ENCODE measurements at regions not wholly inside any gene's neighbourhood (a gene's known extent, or its start where the extent isn't known, plus 50 kb on each side); places are given as distances from the start of the nearest gene placed in this dataset.

DNA sequence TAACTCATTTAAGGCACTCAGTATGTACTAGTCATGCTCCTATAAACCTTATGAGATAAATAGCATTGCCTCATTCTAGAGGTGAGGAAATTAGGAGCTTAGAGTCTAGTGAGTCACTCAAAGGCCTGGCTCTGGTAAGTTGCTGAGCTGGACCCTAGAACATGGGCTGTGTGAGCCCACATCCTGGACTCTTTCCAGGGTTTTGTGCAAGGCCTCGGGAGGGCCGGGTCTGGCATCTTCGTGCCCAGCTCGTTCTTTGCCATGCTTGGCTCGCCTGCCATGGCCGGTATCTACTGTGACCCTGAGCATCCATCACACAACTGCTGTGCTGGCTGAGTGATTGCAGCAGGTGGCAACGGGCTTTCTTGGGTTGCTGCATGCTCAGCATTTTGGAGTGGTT, 168.0 kb downstream of the LPIN1 start:
- ATAC-seq (ENCODE audit: insufficient read depth, low FRiP score) (no peak), DNase-seq (no peak)

DNA sequence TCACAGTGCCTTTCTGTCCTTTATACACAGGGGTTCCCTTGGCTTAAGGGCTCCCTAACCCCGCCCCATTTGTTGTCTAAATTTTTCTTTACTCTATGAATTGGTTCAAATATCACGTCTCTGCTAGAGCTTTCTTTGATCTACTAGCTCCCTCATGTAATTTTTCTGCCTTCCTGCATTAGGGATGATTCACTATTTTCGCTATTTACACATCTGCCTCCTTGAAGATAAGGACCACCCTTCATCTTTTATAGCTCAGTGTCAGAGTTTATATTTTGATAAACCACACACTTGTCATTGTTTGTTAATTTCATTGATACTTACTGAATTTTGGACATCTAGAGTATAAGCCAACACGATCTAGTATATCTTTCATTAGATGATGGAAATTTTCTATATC, 169.2 kb downstream of the LPIN1 start:
- H3K36me3 ChIP-seq (ENCODE audit: control insufficient read depth in 4 of 4, insufficient read depth in 4 of 4, low read length in 4 of 4): no peaks in the 10 kb centered on the region
- DNase-seq (no peak), ATAC-seq (ENCODE audit: insufficient read depth, low FRiP score) (no peak)
- TF ChIP-seq CTCF (IDR thresholded peaks at IDR 0.05; ENCODE audit: control extremely low read depth, extremely low read depth): no peak
- WGBS, 2 donors: 89 to 96% methylated on average over 4 of the region's 4 CpGs
- no peak overlapping the region for H3K27ac ChIP-seq (ENCODE audit: low read depth in 1 of 2, low read length in 1 of 2)
- no peaks in the 10 kb centered on the region for H3K27me3 ChIP-seq (ENCODE audit: control insufficient read depth in 3 of 3, insufficient read depth in 3 of 3, low read length in 2 of 3)
- H3K9me3 ChIP-seq (ENCODE audit: control insufficient read depth in 4 of 4, insufficient read depth in 3 of 4, low read length in 3 of 4): no peaks in the 10 kb centered on the region
- H3K4me3 ChIP-seq: no peak overlapping the region
- H3K4me1 ChIP-seq (ENCODE audit: control insufficient read depth in 5 of 5, insufficient read depth in 5 of 5, low read length in 5 of 5): no peaks in the 10 kb centered on the region
- no peak overlapping the region for H3K9ac ChIP-seq (ENCODE audit: insufficient read depth in 1 of 2, low read length in 2 of 2)

More for the DNA sequence above, 168.0 kb downstream of the LPIN1 start:
- H3K27ac ChIP-seq (ENCODE audit: low read depth in 1 of 2, low read length in 1 of 2): no peak overlapping the region
- no peak overlapping the region for H3K4me3 ChIP-seq
- H3K9me3 ChIP-seq (ENCODE audit: control insufficient read depth in 4 of 4, insufficient read depth in 3 of 4, low read length in 3 of 4): no peaks in the 10 kb centered on the region
- no peak for TF ChIP-seq CTCF (IDR thresholded peaks at IDR 0.05; ENCODE audit: control extremely low read depth, extremely low read depth)
- no peaks in the 10 kb centered on the region for H3K27me3 ChIP-seq (ENCODE audit: control insufficient read depth in 3 of 3, insufficient read depth in 3 of 3, low read length in 2 of 3)
- no peaks in the 10 kb centered on the region for H3K4me1 ChIP-seq (ENCODE audit: control insufficient read depth in 5 of 5, insufficient read depth in 5 of 5, low read length in 5 of 5)
- 84 to 87% methylated on average over 7 of the region's 7 CpGs for WGBS, 2 donors
- H3K9ac ChIP-seq (ENCODE audit: insufficient read depth in 1 of 2, low read length in 2 of 2): no peak overlapping the region
- no peaks in the 10 kb centered on the region for H3K36me3 ChIP-seq (ENCODE audit: control insufficient read depth in 4 of 4, insufficient read depth in 4 of 4, low read length in 4 of 4)

- Histone ChIP-seq H3K27me3 (ENCODE audit: control insufficient read depth in 3 of 3, insufficient read depth in 3 of 3, low read length in 2 of 3) (no peaks in the 10 kb centered on the region), H3K4me1 (ENCODE audit: control insufficient read depth in 5 of 5, insufficient read depth in 5 of 5, low read length in 5 of 5) (no peaks in the 10 kb centered on the region), H3K4me3 (no peak overlapping the region), H3K9ac (ENCODE audit: insufficient read depth in 1 of 2, low read length in 2 of 2) (no peak overlapping the region), H3K9me3 (ENCODE audit: control insufficient read depth in 4 of 4, insufficient read depth in 3 of 4, low read length in 3 of 4) (peaks cover 0 to 3% (median 0%) of the 10 kb centered on the region in 4 donors), H3K36me3 (ENCODE audit: control insufficient read depth in 4 of 4, insufficient read depth in 4 of 4, low read length in 4 of 4) (no peaks in the 10 kb centered on the region), H3K27ac (ENCODE audit: low read depth in 1 of 2, low read length in 1 of 2) (no peak overlapping the region)
- WGBS, 2 donors: 89 to 92% methylated on average over 2 of the region's 2 CpGs
- DNase-seq (no peak), ATAC-seq (ENCODE audit: insufficient read depth, low FRiP score) (no peak)
- TF ChIP-seq CTCF (IDR thresholded peaks at IDR 0.05; ENCODE audit: control extremely low read depth, extremely low read depth): no peak
Measured at GRCh38 chr2:11919953-11920352, 173.5 kb downstream of the LPIN1 start.

- no peak overlapping the region for H3K4me3 ChIP-seq
- no peaks in the 10 kb centered on the region for H3K27me3 ChIP-seq (ENCODE audit: control insufficient read depth in 3 of 3, insufficient read depth in 3 of 3, low read length in 2 of 3)
- no peak overlapping the region for H3K27ac ChIP-seq (ENCODE audit: low read depth in 1 of 2, low read length in 1 of 2)
- DNase-seq (no peak), ATAC-seq (ENCODE audit: insufficient read depth, low FRiP score) (no peak)
- H3K36me3 ChIP-seq (ENCODE audit: control insufficient read depth in 4 of 4, insufficient read depth in 4 of 4, low read length in 4 of 4): no peaks in the 10 kb centered on the region
- no peaks in the 10 kb centered on the region for H3K4me1 ChIP-seq (ENCODE audit: control insufficient read depth in 5 of 5, insufficient read depth in 5 of 5, low read length in 5 of 5)
- peaks cover 0 to 3% (median 0%) of the 10 kb centered on the region in 4 donors for H3K9me3 ChIP-seq (ENCODE audit: control insufficient read depth in 4 of 4, insufficient read depth in 3 of 4, low read length in 3 of 4)
- TF ChIP-seq CTCF (IDR thresholded peaks at IDR 0.05; ENCODE audit: control extremely low read depth, extremely low read depth): no peak
- no peak overlapping the region for H3K9ac ChIP-seq (ENCODE audit: insufficient read depth in 1 of 2, low read length in 2 of 2)
- 67 to 72% methylated on average over 6 of the region's 6 CpGs for WGBS, 2 donors
Measured at GRCh38 chr2:11920993-11921583, 174.7 kb downstream of the LPIN1 start.

Measured in lung (tissue), 11 donors.